ENCODE measurements at regions not wholly inside any gene's neighbourhood (a gene's known extent, or its start where the extent isn't known, plus 50 kb on each side); places are given as distances from the start of the nearest gene placed in this dataset.

DNA sequence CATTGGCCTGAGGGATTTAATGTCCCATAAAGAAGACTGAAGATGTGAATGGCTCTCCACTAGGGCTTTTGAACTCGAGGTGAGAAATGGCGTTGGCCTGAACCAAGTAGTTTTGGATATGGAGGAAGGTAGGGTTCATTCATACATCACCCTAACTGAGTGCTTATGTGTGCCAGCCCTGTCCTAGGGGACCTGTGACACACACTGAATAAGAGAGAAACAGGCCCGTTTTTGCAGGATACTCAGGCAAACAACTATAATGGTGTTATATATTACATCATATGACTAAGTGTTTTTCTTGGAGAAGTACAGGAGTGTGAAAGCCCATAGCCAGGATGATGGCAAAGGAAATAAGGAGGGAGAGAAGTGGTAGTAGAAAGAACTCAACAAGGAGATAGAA is 368.1 kb downstream of the TMEM135 start:
- TF ChIP-seq EZH2 (IDR thresholded peaks at IDR 0.05; ENCODE audit: borderline replicate concordance, insufficient read depth, low read length, poor library complexity, severe bottlenecking), result no peak
- TF ChIP-seq TAF1 (IDR thresholded peaks at IDR 0.05; ENCODE audit: low read depth), result no peak
- no peak overlapping the region for H2AFZ ChIP-seq (ENCODE audit: low read depth, low read length)
- H3K79me2 ChIP-seq (replicated peaks; ENCODE audit: insufficient read depth, low read length), result no peaks in the 10 kb centered on the region
- no peaks in the 10 kb centered on the region for H3F3A ChIP-seq (ENCODE audit: insufficient read depth, low read length, poor library complexity, severe bottlenecking)
- H3K27ac ChIP-seq (ENCODE audit: low read length), result no peak overlapping the region
- no peaks in the 10 kb centered on the region for H4K20me1 ChIP-seq (ENCODE audit: insufficient read depth)
- H3K4me2 ChIP-seq (ENCODE audit: low read length), result no peak overlapping the region
- H3K4me3 ChIP-seq (ENCODE audit: low read length), result no peak overlapping the region
- no peak overlapping the region for H3K9ac ChIP-seq (ENCODE audit: low read length)
- H3K36me3 ChIP-seq (ENCODE audit: insufficient read depth, low read length), result no peaks in the 10 kb centered on the region
- no peaks in the 10 kb centered on the region for H3K9me2 ChIP-seq (ENCODE audit: insufficient read depth, low read length)
- no peaks in the 10 kb centered on the region for H3K27me3 ChIP-seq (ENCODE audit: insufficient read depth, low read depth, low read length)
- H3K9me3 ChIP-seq (ENCODE audit: low read length), result no peaks in the 10 kb centered on the region

DNA sequence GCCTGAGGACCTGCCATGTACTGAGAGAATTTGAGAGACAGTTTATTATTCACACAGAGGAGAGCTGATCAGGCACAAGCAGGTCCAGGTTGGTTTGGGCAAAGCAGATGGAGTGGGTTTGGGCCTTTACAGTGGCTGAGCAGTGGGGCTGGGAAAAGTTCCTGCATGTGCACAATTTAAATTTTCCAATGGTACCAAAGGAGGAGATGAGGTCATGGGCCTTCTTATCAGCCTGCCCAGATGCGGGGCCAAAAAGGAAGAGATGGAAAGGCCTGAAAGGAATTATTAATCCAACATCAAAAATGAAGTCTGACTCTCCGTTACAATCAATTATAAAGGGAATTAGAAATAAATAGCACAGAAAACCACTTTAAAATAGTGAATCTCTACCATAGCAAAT is 367.6 kb downstream of the TMEM135 start:
- TF ChIP-seq EP300 (conservative IDR thresholded peaks at IDR 0.05; ENCODE audit: poor library complexity, severe bottlenecking), result no peak
- no peaks in the 10 kb centered on the region for H3K27me3 ChIP-seq (ENCODE audit: insufficient read depth, low read depth, low read length)

DNA sequence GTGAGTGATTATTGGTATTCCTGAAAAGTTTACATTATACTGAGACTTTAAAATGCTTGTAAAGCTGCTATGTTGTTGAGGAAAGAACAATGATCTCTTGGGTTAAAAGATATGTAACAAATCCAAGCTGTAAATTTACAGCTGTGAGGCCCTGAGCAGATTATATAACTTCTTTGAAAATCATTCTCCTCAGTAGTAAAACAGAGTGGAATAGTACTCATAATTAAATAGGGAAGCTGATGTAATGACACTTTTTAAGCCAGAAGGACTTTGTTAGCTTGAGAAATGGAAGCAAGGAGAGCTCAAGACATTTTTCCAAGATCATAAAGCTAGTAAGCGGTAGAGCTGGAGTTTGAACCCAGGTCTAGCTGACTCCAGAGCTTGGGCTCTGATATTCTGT is 363.9 kb downstream of the TMEM135 start:
- H3K9me3 ChIP-seq (ENCODE audit: low read length), result no peaks in the 10 kb centered on the region
- H2AFZ ChIP-seq (ENCODE audit: low read depth, low read length), result no peak overlapping the region
- no peak overlapping the region for H3K9ac ChIP-seq (ENCODE audit: low read length)
- no peak overlapping the region for H3K27ac ChIP-seq (ENCODE audit: low read length)
- H3K36me3 ChIP-seq (ENCODE audit: insufficient read depth, low read length), result no peaks in the 10 kb centered on the region
- TF ChIP-seq CTCF (IDR thresholded peaks at IDR 0.05; ENCODE audit: poor library complexity, severe bottlenecking) (no peak), MXI1 (conservative IDR thresholded peaks at IDR 0.05; ENCODE audit: poor library complexity, severe bottlenecking) (no peak), TAF1 (IDR thresholded peaks at IDR 0.05; ENCODE audit: low read depth) (no peak), POLR2AphosphoS5 (IDR thresholded peaks at IDR 0.05) (no peak), EZH2 (IDR thresholded peaks at IDR 0.05; ENCODE audit: borderline replicate concordance, insufficient read depth, low read length, poor library complexity, severe bottlenecking) (no peak), EP300 (conservative IDR thresholded peaks at IDR 0.05; ENCODE audit: poor library complexity, severe bottlenecking) (no peak), RAD21 (conservative IDR thresholded peaks at IDR 0.05) (no peak), REST (IDR thresholded peaks at IDR 0.05; ENCODE audit: borderline replicate concordance) (no peak), SMC3 (conservative IDR thresholded peaks at IDR 0.05; ENCODE audit: poor library complexity) (no peak)
- no peaks in the 10 kb centered on the region for H3K79me2 ChIP-seq (replicated peaks; ENCODE audit: insufficient read depth, low read length)
- H4K20me1 ChIP-seq (ENCODE audit: insufficient read depth), result no peaks in the 10 kb centered on the region
- no peaks in the 10 kb centered on the region for H3K9me2 ChIP-seq (ENCODE audit: insufficient read depth, low read length)
- no peaks in the 10 kb centered on the region for H3F3A ChIP-seq (ENCODE audit: insufficient read depth, low read length, poor library complexity, severe bottlenecking)
- H3K4me3 ChIP-seq (ENCODE audit: low read length), result no peak overlapping the region
- H3K4me2 ChIP-seq (ENCODE audit: low read length), result no peak overlapping the region
- no peaks in the 10 kb centered on the region for H3K27me3 ChIP-seq (ENCODE audit: insufficient read depth, low read depth, low read length)

More for the DNA sequence above, 367.6 kb downstream of the TMEM135 start:
- no peaks in the 10 kb centered on the region for H3K9me3 ChIP-seq (ENCODE audit: low read length)
- H3K4me2 ChIP-seq (ENCODE audit: low read length), result no peak overlapping the region
- H3K9me2 ChIP-seq (ENCODE audit: insufficient read depth, low read length), result no peaks in the 10 kb centered on the region
- H3K4me3 ChIP-seq (ENCODE audit: low read length), result no peak overlapping the region
- no peaks in the 10 kb centered on the region for H4K20me1 ChIP-seq (ENCODE audit: insufficient read depth)
- H3K79me2 ChIP-seq (replicated peaks; ENCODE audit: insufficient read depth, low read length), result no peaks in the 10 kb centered on the region
- no peak overlapping the region for H2AFZ ChIP-seq (ENCODE audit: low read depth, low read length)
- H3F3A ChIP-seq (ENCODE audit: insufficient read depth, low read length, poor library complexity, severe bottlenecking), result no peaks in the 10 kb centered on the region
- no peak overlapping the region for H3K27ac ChIP-seq (ENCODE audit: low read length)
- H3K9ac ChIP-seq (ENCODE audit: low read length), result no peak overlapping the region
- no peaks in the 10 kb centered on the region for H3K36me3 ChIP-seq (ENCODE audit: insufficient read depth, low read length)

All from neural cell (in vitro differentiated cells).